Activated T-cell treated with anti-CD3 and anti-CD28 coated beads for 1 hour (primary cell): ENCODE measurements at regions not wholly inside any gene's neighbourhood (a gene's known extent, or its start where the extent isn't known, plus 50 kb on each side); places are given as distances from the start of the nearest gene placed in this dataset.

Experiments
- DNase-seq: peaks from one replicate; pipeline ENCODE4 v3.0.0-alpha.2; 2020; ENCODE audit warnings: low read depth

- DNase-seq: no peak
Measured at GRCh38 chr11:122346006-122346405, 230.0 kb upstream of the BLID start.

DNA sequence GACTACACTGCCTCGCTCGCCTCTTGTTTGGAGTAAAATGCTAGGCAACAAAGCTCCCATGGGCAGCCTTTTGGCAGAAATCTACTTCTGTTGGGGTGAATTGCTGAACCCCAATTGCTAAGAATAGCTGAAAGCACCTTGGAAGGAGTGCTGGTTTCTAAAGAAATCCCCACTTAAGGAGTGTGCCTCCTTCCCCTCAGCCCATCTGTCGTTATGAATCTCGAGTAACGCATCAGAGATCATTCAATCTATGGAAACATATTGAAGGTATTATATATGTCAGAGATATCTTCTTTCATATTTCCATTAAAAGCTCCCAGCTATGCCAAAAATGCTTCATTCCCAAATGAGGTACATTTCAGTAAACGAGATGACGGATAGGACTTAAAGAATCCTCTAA, 229.6 kb upstream of the BLID start:
- DNase-seq: no peak

GRCh38 chr11:122344215-122344614, 228.2 kb upstream of the BLID start:
- no peak for DNase-seq

DNA sequence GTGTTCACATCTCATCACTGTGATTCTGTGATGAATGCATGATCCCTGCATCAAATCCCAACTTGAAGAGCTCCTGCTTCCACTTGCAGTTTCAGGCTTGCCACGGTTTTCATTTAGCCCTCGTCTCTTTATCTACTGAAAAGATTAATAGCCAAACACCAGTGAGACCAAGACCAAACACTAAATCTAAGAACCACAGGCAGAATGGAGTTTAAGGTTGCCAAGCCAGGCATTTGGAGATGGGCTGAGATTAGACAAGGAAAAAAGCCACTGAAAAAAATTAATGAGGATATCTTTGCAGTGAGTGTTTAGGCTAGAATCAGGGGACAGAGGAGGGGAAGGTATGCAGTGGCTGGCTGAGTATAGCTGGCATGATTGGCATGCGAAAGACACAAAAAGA, 227.2 kb upstream of the BLID start:
- DNase-seq: no peak

DNA sequence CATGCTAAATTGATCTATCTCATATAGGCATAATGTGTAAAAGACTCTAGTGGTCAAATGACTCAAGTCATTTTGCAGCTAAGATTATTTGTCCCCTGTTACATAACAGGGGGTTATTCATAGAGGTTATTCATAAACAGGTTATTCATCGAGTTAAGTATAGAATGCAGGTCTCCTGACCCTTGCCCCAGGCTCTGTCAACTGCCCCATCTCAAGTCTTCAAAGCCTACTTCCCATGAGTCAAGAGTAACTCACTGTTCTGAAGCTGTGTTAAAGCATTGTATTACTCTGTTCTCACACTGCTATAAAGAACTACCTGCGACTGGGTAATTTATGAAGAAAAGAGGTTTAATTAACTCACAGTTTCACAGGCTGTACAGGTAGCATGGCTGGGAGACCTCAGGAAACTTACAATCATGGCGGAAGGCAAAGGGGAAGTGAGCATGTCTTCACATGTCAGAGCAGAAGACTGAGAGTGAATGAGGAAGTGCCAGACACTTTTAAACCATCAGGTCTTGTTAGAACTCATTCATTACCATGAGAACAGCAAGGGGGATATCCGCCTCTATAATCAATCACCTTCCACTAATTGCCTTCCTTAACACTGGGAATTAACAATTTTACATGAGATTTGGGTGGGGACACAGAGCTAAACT, 226.2 kb upstream of the BLID start:
- no peak for DNase-seq

DNA sequence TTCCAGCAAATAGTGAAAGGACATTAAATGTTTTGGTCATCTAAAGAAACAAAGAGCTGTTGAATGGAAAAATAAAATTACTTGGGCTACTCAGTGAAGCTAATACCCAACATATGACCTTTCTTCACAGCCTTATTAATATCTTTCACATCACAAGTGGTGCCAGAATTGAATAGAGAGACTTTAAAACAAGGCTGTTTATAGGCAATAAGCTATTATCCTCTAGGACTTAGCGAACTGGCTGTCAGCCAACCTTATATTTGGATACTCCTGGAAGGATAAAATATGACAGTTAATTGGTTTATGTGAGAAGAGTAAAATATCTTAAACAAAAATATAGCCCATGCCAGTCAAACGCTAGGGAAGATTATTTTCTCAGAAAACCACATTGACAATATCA, 225.5 kb upstream of the BLID start:
- DNase-seq: no peak

- no peak for DNase-seq
Measured at GRCh38 chr11:122340607-122341290, 224.7 kb upstream of the BLID start.

DNA sequence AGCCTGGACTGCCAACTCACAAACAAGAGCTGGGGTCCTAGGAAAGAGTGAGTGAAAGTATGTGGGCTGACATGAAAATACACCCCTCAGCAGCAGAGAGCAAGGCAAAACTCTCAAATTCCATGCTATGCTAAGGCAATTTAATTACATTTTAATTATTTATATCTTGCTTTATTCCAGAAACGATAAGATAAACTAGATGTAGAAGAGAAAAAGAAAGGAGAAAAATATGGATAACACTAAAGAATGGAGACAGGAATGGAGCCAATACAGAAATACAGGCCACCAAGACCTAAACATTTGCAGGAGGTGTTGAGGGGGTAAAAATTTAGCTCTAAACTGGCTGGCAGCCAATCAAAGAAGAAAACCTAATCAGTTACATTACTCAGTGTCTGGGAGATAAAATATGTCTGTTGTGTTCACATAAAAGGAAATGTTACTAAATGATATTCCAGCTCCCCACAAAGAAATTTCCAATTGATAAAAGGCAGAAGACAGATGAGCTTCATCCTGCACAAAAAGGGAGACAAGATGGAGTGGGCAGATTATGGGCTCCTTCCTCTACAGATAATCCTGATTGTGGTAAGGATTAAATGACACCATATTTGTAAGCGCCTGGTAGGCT, 223.5 kb upstream of the BLID start:
- DNase-seq: no peak

DNA sequence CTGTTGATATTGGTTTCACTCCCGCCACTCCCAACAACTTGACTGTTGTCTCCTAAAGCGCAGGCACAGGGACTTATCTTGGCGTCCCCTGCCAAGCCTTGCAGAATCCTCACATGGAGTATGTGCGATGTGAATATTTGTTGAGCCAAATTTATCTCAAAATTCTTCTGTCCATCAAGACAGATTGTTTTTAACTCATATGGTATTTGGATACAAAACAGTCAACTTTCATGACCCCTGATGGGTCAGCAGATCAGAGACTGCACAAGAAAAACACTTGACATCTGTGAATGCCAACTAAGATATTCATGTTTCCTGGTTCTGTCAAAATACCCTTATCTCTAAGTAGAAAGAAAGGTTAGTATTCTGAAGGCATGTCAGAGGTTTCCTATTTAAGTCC, 221.7 kb upstream of the BLID start:
- no peak for DNase-seq

DNA sequence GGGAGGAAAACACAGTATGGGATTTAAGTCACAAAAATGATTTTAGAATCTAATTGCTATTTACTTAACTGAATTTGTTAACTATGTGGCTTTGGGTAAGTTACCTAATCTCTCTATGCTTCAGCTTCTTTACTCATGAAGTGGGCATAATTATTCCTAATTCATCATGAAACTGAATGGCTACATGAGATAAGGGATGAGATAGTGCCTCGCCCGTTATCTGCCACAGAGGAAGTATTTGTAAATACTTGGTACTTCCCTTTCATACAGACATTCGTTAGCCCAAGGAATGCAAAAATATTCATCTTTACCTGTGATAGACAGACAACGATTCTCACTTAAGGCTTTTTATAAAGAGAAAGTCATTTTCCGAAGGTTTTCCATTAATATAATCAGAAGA, 221.2 kb upstream of the BLID start:
- DNase-seq: no peak

- DNase-seq: no peak
Measured at GRCh38 chr11:122336706-122337105, 220.7 kb upstream of the BLID start.

- DNase-seq: no peak
Measured at GRCh38 chr11:122334546-122335339, 218.7 kb upstream of the BLID start.

- no peak for DNase-seq
Measured at GRCh38 chr11:122333467-122333866, 217.5 kb upstream of the BLID start.

DNA sequence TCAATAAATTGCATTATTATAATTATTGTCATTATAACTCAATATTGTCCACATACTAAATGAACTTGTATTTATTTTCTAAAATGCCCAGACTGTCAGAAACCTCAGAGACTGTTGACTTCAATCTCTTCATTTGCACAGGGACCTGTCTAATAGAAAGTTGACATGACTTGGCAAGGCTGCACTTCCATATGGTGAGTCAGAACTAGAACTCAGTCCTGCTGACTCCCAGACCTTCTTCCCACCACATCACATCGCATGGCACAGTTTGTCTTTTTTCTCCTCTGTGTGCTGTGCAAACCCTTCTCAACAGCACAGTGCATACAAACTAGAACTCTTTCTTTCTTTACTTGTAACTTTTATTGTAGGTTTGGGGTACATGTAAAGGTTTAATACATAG, 215.1 kb upstream of the BLID start:
- no peak for DNase-seq

- no peak for DNase-seq
Measured at GRCh38 chr11:122330279-122330965, 214.4 kb upstream of the BLID start.

GRCh38 chr11:122327528-122327927, 211.5 kb upstream of the BLID start:
- no peak for DNase-seq

GRCh38 chr11:122323754-122324421, 207.9 kb upstream of the BLID start:
- DNase-seq: no peak

DNA sequence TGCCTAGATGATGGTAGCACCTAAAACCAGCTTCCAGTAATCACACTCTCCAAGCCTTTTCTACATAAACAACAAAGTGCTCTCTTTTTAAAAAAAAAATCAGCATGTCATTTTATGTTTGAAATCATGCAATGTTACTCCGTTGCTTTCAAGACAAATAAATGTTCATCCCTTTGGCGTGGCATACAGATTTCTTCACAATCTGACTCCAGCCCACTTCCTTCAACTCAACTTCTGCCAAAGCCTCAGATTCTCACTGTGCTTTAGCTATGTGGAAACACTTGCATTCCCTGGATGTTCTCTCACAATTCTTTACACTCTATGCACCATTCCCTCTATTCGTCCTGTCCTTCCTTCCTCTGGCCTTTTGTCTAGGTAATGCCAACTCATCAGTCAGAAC, 206.3 kb upstream of the BLID start:
- DNase-seq: no peak

DNA sequence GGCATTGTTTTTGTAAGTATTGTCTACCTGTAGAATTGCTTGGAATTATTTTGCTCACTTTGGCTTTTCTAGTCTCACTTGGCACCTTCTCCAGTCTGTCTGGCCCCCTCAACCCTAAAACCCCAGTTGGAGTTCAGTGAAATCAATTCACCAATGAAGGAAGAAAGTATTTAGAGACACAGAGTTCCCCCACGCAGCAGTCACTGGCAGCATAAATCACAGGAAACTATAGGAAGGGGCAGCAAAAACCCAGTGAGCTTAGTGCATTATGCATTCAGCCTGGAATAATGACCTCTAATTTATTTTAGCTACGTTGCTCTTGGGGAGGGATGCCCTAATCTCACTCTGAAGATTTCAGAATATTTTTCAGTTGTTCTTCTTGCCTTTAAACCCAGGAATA, 204.7 kb upstream of the BLID start:
- DNase-seq: no peak

DNA sequence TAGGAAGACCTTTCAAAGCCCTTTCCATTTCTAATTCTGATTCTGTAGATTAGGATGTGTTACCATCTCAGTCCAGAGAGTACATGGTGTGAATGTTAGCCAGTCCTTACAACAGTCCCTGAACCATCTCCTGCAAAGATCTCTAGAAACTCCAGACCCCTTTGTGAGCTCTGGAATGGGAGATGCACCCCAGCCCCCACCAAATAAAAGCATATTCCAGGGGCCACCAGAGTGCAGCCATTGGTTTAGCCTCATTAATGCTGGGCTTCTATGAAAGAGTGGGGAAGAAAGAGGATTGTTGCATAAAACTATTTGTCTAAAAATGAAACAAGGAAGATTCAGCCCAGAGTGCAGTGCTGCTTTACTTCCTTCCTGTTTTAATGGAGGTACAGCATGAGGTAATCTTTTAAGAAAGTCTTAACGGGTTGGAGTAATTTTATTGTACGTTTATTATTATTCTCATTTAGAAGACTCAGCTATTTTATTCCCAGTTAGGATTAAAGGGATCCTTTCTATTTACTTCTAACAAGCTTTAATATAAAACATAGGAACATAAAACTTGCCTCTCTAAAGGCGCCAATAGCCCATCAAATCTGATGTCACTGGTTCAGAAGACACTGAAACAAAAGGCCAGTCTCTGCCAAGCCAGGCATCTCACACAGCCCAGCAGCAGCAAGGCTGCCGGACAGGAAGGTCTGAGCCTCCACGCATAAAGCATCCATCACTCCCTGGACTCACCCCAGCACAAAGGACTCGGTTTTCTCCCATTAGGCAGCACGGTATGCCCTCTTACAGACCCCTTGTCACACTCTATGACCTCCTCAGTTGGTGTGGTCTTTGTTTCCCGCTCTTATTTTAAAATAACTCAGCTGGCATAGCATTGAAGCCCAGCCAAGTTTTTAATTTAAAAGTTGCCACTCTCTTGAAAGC, 203.9 kb upstream of the BLID start:
- DNase-seq: no peak

GRCh38 chr11:122319085-122319484, 203.1 kb upstream of the BLID start:
- no peak for DNase-seq
